IPS DF 6.9 (cell line): ENCODE measurements at regions not wholly inside any gene's neighbourhood (a gene's known extent, or its start where the extent isn't known, plus 50 kb on each side); places are given as distances from the start of the nearest gene placed in this dataset.

ENCODE experiments used
- DNase-seq: peaks from one replicate; pipeline ENCODE4 v3.0.0-alpha.2; 2013; ENCODE audit warnings: low read depth, low spot score
- H3K27ac ChIP-seq: one replicate; pipeline ENCODE4 v1.5.1; 2013; ENCODE audit warnings: low read length, control low read depth
- H3K27me3 ChIP-seq: 2 replicates; pipeline ENCODE4 v1.6.1; 2013; ENCODE audit warnings: mild to moderate bottlenecking, low read length; ENCODE audit not compliant: control insufficient read depth, insufficient read depth
- H3K36me3 ChIP-seq: 2 replicates; pipeline ENCODE4 v1.6.1; 2013; ENCODE audit warnings: low read length; ENCODE audit not compliant: control insufficient read depth, insufficient read depth
- H3K4me1 ChIP-seq: 2 replicates; pipeline ENCODE4 v1.6.1; 2013; ENCODE audit warnings: low read length; ENCODE audit not compliant: control insufficient read depth, insufficient read depth
- H3K4me3 ChIP-seq: 2 replicates; pipeline ENCODE4 v1.5.1; 2013; ENCODE audit warnings: mild to moderate bottlenecking, low read length
- H3K9me3 ChIP-seq: 2 replicates; pipeline ENCODE4 v1.6.1; 2013; ENCODE audit warnings: low read length, inconsistent platforms; ENCODE audit not compliant: control insufficient read depth, insufficient read depth
- WGBS: extraction: QIAGEN DNeasy Blood & Tissue Kit; methylation state at CpG from one replicate; pipeline ENCODE4 v1.1.7; 2013; ENCODE audit warnings: mixed read lengths, missing lambda C conversion rate; ENCODE audit not compliant: insufficient read length, insufficient coverage; 5-methylcytosine and 5-hydroxymethylcytosine counted together

DNA sequence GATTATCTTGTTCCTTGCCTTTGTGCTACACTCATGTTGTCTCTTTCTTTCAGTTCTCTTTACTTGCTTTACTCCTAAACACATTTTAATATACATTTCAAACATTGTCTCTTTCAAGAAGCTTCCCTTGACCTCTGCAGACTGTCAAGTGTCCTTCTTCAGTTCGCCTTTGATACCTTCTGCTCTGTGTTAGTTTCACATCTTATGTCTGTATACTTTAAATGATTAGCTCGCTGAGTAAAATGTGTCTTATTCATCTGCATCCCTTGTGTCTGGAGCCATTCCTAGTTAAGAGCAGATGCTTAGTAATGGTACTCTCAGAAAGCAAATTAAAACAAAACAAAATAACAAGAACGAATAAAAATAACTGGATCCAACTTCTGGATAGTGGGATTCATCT lies 303.3 kb downstream of the S1PR1 start:
- no peak overlapping the region for H3K4me3 ChIP-seq
- no peak for DNase-seq
- H3K27me3 ChIP-seq = no peaks in the 10 kb centered on the region
- no peaks in the 10 kb centered on the region for H3K9me3 ChIP-seq
- no peaks in the 10 kb centered on the region for H3K36me3 ChIP-seq
- no peak overlapping the region for H3K27ac ChIP-seq
- no peaks in the 10 kb centered on the region for H3K4me1 ChIP-seq
- no CpG with 5 or more reads among the region's 3 CpGs for WGBS

DNA sequence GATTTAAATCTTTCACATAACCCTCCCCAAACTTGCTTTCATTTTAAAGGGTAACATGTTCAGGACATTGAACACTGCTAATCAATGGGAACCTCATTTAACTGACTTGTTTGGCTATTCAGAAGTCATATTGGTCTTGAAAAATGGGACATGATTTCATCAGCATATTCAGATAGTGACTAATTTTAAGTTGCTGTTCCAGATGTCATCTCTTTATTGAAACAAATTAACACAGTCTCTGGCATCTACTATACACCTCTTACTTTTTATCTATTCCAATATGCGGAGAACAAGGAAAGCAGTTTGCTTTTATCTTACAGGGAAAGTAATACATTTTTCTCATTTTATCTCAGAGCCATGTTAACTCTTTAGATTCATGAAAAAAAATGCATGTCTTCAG lies 310.1 kb downstream of the S1PR1 start:
- Histone ChIP-seq H3K4me3 (no peak overlapping the region), H3K4me1 (no peaks in the 10 kb centered on the region), H3K27me3 (no peaks in the 10 kb centered on the region), H3K27ac (no peak overlapping the region), H3K9me3 (no peaks in the 10 kb centered on the region), H3K36me3 (no peaks in the 10 kb centered on the region)
- no CpG with 5 or more reads among the region's 1 CpG for WGBS
- DNase-seq = no peak

DNA sequence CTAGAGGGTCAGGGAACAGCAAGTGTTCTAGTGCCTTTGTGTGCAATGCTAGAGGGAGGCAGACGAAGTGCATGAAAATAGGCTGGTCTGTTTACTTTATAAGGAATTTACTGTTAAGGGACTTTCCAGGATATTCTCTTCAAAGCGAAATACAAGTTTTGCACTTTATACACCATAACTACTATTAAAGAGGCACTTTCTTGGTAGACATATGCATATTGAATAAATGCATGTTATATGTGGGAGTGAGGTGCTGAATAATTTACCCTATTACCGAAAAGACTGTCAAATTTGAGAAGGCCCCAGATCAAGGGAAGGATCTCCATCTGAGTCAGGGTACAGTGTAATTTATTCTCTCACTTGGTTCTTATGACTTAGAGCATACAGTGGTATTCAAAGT lies 310.5 kb downstream of the S1PR1 start:
- no peaks in the 10 kb centered on the region for H3K36me3 ChIP-seq
- H3K4me1 ChIP-seq = no peaks in the 10 kb centered on the region
- no peaks in the 10 kb centered on the region for H3K27me3 ChIP-seq
- no peak overlapping the region for H3K27ac ChIP-seq
- no peak overlapping the region for H3K4me3 ChIP-seq
- no CpG with 5 or more reads among the region's 3 CpGs for WGBS
- no peaks in the 10 kb centered on the region for H3K9me3 ChIP-seq
- no peak for DNase-seq

DNA sequence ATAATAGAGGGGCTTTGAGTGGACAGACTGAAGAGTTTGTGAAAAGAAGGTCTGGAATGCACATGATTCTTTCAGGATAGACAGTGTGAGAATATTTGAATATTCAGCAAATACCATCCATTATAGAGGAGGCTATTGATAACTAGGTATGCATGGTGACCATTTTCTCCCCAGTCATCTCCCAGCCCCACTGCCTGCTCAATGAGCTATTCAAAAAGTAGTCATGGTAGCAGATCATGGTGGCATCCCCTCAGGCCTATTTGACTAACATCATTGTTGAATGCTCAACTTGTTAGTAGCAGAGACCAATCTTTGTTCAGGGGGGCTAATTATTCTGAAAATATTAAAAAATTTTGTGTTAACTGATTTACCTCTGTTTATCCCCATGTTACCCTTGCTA lies 311.6 kb downstream of the S1PR1 start:
- no peaks in the 10 kb centered on the region for H3K27me3 ChIP-seq
- DNase-seq = no peak
- no peak overlapping the region for H3K27ac ChIP-seq
- H3K4me1 ChIP-seq = no peaks in the 10 kb centered on the region
- no peaks in the 10 kb centered on the region for H3K36me3 ChIP-seq
- H3K9me3 ChIP-seq = no peaks in the 10 kb centered on the region
- no peak overlapping the region for H3K4me3 ChIP-seq

DNA sequence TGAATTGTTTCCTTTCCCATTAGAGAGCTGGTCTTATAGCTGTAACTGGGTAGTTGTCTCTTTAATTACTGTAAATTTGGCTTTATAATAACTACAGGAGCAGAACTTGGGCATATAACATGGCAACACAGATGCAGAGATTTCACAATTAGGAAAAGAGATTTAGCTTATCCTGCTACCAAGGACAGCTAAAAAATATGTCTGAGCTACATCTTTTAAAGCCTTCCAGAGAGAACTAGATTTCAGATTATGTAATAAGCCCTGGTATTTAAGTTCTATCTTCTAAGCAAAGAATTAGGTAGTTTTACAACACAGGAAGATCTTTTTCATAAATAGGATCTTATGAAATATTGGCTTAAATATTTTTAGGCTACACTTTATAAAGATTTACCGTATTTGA lies 313.8 kb downstream of the S1PR1 start:
- WGBS = no CpG with 5 or more reads among the region's 1 CpG
- H3K27me3 ChIP-seq = no peaks in the 10 kb centered on the region
- no peaks in the 10 kb centered on the region for H3K9me3 ChIP-seq
- H3K4me1 ChIP-seq = no peaks in the 10 kb centered on the region
- no peak overlapping the region for H3K27ac ChIP-seq
- no peak for DNase-seq
- no peaks in the 10 kb centered on the region for H3K36me3 ChIP-seq
- H3K4me3 ChIP-seq = no peak overlapping the region

DNA sequence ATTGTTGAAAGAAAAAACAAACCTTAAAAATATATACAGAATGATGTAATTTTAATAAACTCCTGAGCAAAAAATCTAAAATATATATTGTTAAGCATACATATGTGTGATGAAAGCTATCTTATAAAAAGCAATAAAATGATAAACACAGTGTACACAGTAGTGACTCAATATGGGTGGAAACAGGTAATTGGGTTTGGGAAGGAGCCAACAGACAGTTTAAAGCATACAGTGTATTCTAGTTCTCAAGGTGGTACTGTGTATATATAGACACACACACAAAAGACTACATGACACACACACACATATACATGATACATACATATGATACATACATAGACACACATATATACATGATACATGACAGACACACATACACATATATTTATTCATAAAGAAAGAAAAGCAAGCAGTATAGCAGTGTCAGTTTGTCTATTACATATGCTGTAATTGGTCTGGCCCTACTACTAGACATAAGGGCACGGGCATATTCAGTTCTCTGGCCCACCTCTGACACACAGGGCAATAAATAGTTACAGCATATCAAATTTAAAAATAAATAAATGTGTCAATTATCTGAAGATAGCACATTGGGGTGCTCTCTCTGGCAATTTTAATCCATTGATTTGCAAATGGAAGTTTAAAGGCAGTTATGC lies 330.2 kb downstream of the S1PR1 start:
- Histone ChIP-seq H3K36me3 (no peaks in the 10 kb centered on the region), H3K27me3 (no peaks in the 10 kb centered on the region), H3K27ac (no peak overlapping the region), H3K4me3 (no peak overlapping the region), H3K4me1 (no peaks in the 10 kb centered on the region), H3K9me3 (no peaks in the 10 kb centered on the region)
- no peak for DNase-seq
- WGBS = no CpG with 5 or more reads among the region's 1 CpG

DNA sequence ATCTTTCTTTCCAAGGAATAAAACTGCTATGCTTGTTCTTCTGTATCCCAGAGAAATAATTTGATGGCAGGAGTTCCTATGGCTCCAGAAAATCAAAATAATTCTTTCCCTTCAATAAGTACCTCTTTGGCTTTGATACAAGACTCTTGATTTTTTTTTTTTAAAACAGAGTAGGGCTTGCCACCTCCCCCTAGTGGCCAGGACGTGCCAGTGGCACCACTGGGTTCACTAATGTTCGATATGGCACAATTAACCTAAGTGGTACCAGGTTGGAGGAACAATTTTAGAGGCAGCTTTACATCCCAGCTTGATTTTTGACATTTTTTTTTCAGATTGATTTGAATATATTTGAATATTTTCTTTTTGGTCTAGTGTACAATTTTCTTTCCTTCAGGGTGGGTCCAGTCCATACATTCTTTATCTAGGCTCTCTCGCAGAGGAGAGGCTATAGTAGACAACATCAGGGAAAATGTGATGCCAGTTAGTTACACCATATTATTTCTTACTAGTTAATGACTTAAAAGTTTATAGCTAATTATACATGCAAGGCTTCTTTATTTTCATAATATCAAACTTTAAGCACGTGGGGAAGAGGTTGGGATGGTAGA lies 330.9 kb downstream of the S1PR1 start:
- Histone ChIP-seq H3K27me3 (no peaks in the 10 kb centered on the region), H3K4me3 (no peak overlapping the region), H3K9me3 (no peaks in the 10 kb centered on the region), H3K27ac (no peak overlapping the region), H3K4me1 (no peaks in the 10 kb centered on the region), H3K36me3 (no peaks in the 10 kb centered on the region)
- DNase-seq = no peak
- no CpG with 5 or more reads among the region's 4 CpGs for WGBS

DNA sequence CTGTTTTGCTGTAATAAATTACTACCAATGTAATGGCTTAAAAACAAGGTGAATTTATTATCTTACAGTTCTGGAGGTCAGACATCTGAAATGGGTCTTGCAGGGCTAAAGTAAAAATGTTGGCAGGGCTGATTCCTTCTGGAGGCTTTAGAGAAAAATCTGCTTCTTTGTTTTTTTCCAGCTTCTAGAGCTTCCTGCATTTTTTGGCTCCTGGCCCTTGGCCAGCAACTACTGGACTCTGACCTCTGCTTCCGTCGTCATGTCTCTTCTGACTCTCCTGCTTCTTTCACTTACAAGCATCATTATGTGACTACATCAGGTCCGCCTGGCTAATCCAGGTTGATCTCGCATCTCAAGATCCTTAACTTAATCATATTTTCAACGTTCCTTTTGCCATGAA lies 350.9 kb downstream of the S1PR1 start:
- H3K27ac ChIP-seq = no peak overlapping the region
- no peaks in the 10 kb centered on the region for H3K36me3 ChIP-seq
- no peaks in the 10 kb centered on the region for H3K9me3 ChIP-seq
- no peaks in the 10 kb centered on the region for H3K27me3 ChIP-seq
- WGBS = no CpG with 5 or more reads among the region's 5 CpGs
- no peak overlapping the region for H3K4me3 ChIP-seq
- no peak for DNase-seq
- H3K4me1 ChIP-seq = no peaks in the 10 kb centered on the region

DNA sequence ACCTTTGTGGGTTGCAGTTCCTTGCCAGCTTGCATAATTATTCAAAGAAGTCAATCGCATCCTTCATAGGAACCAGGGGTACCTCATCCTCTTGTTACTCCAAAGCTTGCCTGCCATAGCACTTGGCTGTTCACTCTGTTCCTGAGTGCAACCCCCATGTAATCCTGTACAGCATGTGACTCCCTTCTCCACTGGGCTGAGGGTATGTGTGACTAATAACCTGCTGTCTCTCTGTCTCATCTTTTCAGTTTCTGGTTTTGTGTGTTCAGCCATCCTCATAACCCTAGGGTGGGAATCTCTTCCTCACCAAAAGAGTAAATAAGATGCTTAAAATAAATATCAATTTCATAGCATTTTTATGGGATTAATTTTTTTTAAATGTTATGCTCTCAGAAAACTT lies 351.9 kb downstream of the S1PR1 start:
- Histone ChIP-seq H3K27me3 (no peaks in the 10 kb centered on the region), H3K27ac (no peak overlapping the region), H3K9me3 (no peaks in the 10 kb centered on the region), H3K36me3 (no peaks in the 10 kb centered on the region), H3K4me1 (no peaks in the 10 kb centered on the region), H3K4me3 (no peak overlapping the region)
- no peak for DNase-seq
- no CpG with 5 or more reads among the region's 1 CpG for WGBS

DNA sequence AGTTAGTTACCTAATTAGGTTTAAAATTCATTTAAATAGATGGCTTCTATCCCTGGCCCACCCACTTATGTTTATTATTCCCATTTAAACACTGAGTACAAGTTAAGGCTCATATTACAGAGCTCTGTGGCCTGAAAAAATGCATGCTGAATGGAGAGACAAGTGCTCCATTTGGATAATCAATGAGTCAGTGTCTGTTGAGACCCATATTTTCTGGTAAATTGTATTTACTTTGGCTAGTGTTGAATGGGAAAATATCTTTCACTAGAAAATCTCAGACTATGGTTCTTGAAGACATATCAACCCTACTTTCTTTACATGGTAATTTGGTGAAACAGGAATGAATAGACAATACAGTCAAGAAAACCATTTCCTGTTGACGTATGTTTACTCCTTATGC lies 356.0 kb downstream of the S1PR1 start:
- Histone ChIP-seq H3K9me3 (no peaks in the 10 kb centered on the region), H3K27ac (no peak overlapping the region), H3K36me3 (no peaks in the 10 kb centered on the region), H3K4me1 (no peaks in the 10 kb centered on the region), H3K4me3 (no peak overlapping the region), H3K27me3 (no peaks in the 10 kb centered on the region)
- DNase-seq = no peak
- no CpG with 5 or more reads among the region's 1 CpG for WGBS

DNA sequence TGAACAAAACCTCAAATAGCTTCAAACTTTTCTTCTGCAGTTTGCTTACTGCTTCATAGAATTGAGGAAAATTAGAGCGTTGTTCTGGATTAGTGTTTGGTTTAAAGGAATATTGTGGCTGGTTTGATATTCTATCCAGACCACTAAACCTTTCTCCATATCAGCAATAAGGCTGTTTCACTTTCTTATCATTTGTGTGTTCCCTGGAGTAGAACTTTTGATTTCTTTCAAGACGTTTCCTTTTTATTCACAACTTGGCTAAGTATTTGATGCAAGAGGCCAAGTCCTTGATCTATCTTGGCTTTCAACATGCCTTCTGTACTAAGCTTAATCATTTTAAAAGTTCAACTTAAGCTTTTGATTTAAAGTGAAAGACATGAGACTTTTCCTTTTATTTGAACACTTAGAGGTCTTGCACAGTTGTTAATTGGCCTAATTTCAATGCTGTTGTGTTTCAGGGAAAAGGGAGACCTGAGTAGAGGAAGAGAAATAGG lies 359.1 kb downstream of the S1PR1 start:
- H3K36me3 ChIP-seq = no peaks in the 10 kb centered on the region
- no peaks in the 10 kb centered on the region for H3K4me1 ChIP-seq
- DNase-seq = no peak
- no peak overlapping the region for H3K4me3 ChIP-seq
- WGBS = no CpG with 5 or more reads among the region's 2 CpGs
- H3K27ac ChIP-seq = no peak overlapping the region
- H3K9me3 ChIP-seq = no peaks in the 10 kb centered on the region
- no peaks in the 10 kb centered on the region for H3K27me3 ChIP-seq
